GM21367 (cell line): ENCODE measurements at regions not wholly inside any gene's neighbourhood (a gene's known extent, or its start where the extent isn't known, plus 50 kb on each side); places are given as distances from the start of the nearest gene placed in this dataset.
A peak's percentile ranks its signal among the peaks of the same experiment; 100 is the strongest.
"Not testable (repeated sequence)": the region's sequence is repeated elsewhere in the genome, so short reads cannot be mapped to it uniquely, and the experiment has no call there.

Experiments used
- ATAC-seq: cut with Tn5 transposase; IDR thresholded peaks from one replicate; pipeline ENCODE4 v1.9.1; 2021; ENCODE audit not compliant: unreplicated experiment

DNA sequence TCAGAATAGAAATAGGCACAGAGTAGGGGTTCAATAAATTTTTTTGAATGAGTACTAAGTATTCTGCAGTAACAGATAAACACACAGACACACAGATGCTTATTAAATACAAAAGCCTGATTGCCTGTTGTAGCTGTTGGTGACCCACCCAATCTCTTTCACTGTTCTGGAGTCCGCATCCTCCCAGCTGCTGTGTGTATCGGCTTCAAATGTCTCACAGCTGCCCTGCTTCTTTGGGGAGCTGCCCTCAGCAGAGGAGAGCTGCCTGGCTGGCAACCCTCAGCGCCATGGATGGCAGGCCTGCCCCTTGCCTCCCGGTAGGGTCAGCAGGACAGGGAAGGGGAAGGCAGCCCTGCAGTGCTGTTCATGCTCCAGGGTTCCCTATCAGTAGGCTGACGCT lies 50.5 kb upstream of the PRNP start:
- no peak for ATAC-seq

DNA sequence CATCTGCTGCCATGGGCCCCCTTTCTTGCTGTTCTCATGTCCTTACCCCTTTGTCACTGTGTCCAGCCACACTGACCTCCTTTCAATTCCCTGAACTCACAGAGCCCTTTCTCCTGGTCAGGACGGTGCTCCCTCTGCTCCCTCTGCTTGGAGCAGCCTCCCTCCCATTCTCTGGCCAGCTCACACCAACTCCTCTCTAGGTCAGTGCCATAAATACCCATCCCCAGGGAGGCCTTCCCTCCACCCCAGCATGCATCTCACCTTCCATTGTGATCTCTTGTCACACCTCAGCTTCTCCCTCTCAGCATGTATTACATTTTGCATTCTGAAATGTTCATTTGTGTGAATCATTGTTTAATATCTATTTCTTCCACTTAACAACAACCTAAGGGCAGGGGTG lies 50.9 kb upstream of the PRNP start:
- ATAC-seq, result no peak

DNA sequence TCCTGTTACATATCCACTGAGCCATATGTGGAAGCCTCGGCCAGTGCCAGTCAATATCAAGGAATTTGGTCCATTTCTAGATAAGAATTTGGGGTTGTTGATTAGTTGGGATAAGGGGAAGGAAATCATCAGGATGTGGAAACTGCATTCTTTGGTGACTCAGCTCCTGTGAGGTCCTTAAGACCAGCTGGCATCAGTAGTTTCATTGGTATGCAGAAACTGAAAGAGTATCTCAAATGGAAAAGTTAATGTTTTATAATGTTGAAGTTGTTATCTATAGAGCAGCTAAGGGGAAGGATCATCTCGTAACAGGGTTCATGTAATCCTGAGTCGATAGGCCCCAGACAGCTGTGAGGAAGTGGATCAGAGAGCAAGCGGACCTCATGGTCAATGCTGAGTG lies 52.5 kb upstream of the PRNP start:
- no peak for ATAC-seq

DNA sequence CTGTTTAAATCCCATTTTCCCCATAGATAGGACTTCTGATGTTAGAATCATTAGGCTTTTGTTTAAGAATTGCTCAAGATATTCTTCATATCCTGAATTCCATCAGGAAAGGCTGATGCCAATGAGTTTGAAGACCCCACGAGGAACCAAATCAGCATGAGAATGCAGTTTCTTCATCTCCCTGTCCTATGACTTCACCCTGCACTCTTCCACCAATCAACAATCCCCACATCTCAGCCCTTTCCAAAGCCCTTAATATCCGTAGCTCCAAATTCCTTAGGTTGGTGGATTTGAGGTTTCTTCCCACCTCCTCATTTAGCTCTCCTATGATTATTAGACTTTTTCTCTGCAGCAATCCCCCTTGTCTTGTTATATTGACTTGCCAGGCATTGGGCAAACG lies 52.9 kb upstream of the PRNP start:
- no peak for ATAC-seq

DNA sequence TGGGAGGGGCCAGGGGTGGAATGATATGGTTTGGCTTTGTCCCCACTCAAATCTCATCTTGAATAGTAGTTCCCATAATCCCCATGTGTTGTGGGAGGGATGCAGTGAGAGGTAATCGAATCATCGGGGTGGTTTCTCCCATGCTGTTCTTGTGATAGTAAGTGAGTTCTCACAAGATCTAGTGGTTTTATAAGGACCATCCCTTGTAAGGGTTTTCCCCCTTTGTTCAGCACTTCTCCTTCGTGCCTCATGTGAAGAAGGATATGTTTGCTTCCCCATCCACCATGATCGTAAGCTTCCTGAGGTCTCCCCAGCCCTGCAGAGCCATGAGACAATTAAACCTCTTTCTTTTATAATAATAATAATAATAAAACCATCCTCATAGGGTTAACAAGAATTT lies 53.4 kb upstream of the PRNP start:
- no peak for ATAC-seq

DNA sequence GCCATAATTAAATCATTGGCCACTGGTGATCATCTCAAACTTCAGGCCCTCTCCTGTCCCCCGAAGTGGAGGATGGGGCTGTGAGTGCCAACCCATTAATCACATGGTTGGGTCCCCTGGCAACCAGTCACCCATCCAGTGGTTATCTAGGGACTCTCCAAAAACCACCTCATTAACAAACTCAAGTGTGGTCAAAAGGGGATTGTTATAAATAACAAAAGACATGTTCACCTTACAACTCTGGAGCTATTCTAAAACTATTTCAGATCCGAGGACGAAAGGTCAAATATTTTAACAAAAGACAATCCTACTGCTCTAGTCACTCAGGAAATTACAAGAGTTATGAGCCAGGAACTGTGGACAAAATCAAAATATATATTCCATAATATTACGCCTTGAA lies 60.0 kb upstream of the PRNP start:
- ATAC-seq, result no peak

DNA sequence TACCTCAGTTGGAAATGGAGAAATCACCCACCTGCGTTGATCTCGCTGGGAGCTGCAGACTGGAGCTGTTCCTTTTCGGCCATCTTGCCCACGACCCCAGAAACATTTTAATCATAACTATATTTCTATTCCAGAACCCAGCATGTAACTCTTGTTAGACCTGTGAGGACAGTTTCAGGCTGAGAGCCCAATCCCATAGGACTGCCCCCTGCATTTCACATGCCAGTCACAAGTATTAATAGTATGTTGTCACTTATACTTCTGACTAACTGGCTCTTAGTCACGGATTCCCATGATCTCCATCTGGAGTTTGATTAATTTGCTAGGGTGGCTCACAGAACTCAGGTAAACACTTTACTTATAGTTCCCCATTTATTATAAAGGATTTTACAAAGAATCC lies 60.6 kb upstream of the PRNP start:
- no peak for ATAC-seq

DNA sequence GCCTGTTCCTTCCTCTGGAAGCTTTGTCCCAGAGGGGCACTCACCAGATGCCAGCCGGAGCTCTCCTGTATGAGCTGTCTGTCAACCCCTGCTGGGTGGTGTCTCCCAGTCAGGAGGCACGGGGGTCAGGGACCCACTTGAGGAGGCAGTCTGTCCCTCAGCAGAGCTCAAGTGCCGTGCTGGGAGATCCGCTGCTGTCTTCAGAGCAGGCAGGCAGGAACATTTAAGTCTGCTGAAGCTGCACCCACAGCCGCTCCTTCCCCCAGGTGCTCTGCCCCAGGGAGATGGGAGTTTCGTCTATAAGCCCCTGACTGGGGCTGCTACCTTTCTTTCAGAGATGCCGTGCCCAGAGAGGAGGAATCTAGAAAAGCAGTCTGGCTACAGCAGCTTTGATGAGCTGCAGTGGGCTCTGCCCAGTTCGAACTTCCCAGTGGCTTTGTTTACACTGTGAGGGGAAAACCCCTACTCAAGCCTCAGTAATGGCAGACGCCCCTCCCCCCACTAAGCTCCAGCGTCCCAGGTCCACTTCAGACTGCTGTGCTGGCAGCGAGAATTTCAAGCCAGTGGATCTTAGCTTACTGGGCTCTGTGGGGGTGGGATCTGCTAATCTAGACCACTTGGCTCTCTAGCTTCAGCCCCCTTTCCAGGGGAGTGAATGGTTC lies 61.5 kb upstream of the PRNP start:
- ATAC-seq, result not testable (repeated sequence)

DNA sequence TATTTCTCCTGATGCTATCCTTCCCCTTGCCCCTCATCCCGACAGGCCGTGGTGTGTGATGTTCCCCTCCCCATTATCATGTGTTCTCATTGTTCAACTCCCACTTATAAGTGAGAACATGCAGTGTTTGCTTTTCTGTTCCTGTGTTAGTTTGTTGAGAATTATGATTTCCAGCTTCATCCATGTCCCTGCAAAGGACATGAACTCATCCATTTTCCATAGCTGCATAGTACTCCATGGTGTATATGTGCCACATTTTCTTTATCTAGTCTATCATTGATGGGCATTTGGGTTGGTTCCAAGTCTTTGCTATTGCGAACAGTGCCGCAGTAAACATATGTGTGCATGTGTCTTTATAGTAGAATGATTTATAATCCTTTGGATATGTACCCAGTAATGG lies 67.1 kb upstream of the PRNP start:
- ATAC-seq, result not testable (repeated sequence)

DNA sequence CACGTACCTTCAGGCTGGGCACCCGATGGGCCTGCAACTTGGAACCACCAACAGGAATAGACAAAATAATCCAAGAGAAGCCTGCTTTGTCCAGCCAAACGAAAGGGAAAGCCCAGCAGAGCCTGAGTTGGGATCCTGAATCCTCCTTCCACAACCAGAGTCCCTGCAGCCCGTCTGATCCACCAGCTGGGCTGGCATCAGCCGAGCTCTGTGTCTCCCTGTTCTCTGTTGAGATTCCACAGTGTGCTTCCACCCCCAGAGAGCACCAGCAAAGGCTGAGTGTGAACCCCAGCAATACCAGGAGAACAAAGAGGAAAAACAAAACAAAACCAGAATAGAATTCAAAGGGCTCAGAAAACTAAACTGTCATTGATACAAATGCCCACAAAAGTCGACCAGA lies 68.8 kb upstream of the PRNP start:
- no peak for ATAC-seq

DNA sequence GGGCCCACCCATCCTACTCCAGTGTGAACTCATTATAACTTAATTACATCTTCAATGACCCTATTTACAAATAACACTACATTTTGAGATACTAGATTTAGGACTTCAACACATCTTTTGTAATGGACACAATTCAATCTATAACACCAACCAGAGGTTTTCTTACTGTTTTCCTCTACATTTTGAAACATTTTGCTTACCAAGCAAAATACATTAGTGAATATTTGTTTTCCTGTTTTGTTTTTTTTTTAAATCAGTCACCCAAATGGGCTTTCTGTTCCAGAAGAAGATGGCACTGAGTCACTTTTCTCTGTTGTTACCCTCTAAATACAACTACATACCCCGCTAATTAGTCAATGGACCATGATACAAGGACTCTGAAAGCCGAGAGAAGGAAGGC lies 69.2 kb upstream of the PRNP start:
- ATAC-seq, result no peak

DNA sequence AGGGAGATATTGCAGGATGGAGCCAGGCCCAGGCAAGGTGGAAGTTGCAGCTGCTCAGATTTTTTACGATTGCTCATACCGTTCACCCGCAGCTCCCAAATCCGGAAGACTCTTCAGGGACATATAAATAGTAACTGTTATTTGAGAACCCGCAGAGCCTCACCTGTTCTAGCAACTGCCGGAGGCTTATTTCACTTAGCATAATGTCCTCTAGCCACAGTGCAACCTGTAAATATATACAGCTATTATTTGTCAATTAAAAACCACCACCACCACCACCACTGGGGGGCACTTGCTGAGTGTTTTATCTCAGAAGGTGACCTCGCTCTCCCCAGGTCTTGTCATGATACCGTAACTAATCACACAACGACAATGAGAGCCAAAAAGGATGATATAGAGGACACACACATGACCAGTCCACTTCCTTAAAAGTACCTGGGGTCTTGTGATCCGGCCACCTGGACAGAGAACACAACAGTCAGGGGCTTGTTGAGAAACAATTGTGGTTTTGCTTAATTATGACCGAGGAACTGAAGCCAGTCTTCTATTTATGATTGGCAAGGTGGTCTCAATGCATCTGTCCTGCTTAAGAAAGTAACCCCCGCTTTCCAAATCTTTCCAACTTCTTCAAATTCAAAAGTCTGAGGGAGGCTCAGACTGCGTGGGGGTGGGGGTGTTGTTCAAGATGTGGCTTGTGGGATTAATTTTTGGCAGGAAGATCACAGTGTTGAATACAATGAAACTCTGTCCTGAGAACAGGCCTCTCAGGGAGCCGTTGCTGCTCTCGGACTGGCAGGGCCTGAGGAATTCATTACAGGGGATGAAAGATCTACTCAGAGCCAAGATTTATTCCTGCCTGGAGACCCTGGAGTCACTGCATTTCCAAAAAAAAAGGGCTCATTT lies 72.3 kb upstream of the PRNP start:
- peak; percentile 61 for ATAC-seq

DNA sequence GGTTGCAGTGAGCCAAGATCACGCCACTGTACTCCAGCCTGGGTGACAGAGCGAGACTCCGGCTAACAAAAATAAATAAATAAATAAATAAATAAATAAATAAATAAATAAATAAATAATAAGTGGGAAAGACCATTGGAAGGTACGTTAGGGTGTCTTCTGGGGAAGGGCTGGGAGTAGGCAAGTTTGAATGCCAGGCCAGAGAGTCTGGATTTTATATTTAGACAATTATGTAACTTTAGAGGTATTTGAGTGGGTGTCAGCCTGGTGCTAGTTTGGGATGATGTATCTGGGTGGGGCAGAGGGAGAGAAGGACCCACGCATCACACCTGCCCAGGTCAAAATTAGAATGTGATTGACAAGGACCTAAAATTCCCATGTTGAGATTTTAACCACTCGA lies 73.1 kb upstream of the PRNP start:
- ATAC-seq, result no peak

DNA sequence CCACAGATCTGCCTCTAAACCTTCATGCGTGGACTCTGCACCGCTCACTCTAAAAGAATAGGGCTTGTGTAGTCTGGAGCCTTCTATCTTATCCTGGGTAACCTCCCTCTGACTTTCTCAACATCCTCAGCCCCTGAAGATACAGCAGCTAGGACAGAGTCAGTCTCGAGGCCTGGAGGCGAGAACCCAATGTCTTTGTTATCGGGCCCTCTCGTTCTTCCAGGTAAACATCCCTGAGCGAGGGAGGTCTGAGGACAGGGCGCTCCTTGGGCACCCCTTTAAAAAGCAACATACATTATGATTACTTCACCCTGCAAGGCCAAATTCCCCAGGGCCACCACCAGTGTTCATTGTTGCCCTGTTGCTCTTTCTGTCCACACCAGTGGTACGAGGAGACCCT lies 75.4 kb upstream of the PRNP start:
- no peak for ATAC-seq

DNA sequence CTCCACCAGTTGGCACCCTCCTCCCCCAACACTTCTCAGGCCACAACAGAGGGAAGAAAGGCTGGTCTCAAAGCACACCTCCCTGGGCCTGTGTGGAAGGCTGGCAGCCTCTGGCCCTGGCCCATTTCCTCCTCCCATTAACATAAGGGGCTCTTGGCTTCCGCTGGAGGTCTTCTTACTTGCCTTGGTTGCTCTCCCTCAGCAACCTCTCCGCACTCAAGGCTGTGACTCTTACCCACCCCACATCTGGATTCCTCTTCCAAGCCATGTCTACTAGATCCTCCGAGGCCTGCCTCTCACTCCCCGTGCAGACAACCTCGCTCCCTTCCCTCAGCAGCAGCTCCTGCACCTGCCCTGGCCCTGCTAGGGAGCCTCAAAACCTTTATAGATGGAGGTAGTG lies 76.7 kb upstream of the PRNP start:
- ATAC-seq, result no peak

DNA sequence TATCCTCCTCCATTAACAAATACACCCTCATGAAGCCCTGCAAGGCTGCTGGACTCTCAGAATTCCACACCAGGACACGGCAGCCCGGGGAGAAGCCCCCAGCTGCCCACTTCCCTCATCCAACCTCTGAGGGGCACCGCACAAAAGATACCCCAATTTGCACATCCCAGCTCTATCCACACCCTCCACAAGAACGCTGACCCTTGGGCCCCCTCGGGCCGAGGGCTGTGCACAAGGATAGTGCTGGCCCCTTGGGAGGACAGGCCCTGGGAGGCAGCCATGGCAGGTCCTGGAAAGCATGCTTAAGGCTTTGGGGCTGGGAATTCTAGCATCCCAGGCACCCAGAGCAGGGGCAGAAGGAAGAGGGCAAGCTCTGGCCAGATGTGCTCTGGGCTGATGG lies 77.4 kb upstream of the PRNP start:
- no peak for ATAC-seq

DNA sequence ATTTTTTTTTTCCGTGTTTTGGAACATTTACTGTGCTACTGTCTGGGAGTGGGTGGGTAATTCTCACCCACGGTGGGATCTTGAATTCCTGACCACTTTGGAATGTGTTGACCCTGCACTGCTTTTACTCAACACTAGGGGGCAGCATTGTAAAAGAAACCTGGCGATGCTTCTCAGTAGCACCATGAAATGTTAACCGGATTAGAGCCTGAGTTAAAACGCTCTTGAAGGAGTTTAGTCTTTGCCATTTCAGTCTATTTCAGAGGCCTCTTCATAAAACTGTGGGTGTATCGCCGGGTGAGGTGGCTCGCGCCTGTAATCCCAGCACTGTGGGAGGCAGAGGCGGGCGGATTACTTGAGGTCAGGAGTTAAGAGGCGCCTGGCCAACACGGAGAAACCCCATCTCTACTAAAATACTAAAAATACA lies 79.0 kb upstream of the PRNP start:
- no peak for ATAC-seq

DNA sequence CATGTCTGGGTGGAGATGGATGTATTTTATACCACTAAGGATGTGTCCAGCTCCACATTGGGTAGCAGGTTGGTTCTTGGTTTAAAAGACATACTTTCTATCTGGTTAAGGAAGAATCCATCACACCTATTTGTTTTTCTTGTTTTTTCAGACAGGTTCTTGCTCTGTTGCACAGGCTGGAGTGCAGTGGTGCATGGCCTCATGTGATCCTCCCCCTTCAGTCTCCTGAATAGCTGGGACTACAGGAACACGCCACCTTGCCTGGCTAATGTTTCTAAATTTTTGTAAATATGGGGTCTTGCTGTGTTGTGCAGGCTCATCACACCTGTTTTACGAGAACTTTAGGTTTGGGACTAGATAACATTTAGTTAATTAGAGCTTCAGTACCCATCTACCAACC lies 80.2 kb upstream of the PRNP start:
- ATAC-seq, result no peak

DNA sequence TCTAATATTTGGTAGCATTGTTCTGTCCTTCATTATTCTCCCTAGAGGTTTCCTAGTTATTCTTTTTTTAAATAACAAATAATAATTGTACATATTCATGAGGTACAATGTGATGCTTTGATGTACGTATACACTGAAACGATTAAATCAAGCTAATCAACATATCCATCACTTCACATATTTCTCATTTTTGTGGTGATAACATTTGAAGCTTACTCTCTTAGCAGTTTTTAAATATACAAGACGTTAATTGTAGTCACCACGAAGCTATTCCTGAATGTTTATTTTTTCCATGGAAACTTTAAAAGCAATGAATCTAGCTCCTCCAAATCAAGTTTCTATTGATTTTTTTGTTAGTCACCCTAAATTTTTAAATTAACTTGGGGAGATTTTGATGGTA lies 81.1 kb upstream of the PRNP start:
- no peak for ATAC-seq

DNA sequence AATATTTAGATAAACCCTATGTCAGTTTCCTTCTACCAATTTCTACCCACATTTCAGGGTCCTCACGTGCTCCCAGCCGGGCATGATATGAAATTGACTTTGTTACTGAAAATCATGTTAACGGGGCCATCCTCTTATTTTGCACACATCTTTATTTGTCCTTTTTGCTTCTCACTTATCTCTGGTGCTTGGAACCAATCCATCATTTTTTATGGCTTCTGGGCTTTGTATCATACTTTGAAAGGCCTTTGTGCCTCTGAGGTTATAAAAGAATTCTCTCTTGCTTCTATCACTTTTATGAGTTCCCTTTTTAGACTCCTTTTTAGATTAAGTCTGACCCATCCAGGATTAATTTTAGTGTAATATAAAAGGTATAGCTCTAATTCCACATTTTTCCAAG lies 81.7 kb upstream of the PRNP start:
- no peak for ATAC-seq

DNA sequence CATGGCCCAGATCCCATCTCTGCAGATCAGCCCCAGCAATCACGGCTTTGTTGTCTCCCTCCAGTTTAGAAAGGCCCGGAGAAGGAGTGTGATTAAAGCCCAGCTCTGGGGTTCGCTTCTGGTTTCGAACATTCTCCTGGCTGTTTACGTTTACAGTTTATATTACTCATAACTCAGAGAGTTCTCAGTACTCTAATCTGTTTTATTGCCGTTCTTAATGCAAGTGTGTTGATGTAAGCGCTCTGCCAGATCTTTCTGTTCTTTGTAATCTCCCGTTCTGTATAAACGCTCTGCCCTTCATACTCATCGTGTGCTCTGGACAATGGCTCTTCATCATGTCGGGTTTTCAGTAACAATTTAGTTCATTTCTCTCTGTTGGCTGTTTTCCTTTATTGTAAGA lies 82.5 kb upstream of the PRNP start:
- no peak for ATAC-seq

DNA sequence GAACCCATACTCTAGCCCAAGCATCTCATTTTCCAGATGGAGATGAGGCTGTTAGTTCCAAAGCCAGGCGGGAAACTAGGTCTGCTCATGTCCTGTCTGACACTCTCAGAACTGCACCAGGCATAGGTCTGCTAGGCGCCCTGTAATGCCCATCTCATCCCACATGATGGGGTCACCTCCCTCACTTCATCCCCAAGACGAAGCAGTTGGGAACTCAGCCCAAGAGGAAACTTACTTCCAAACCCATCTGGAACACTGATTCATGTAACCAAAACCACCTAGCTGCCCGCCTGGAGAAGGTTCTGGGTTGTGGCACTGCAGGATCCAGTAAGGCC lies 84.0 kb upstream of the PRNP start:
- ATAC-seq, result no peak
